B cell (primary cell): ENCODE measurements at regions not wholly inside any gene's neighbourhood (a gene's known extent, or its start where the extent isn't known, plus 50 kb on each side); places are given as distances from the start of the nearest gene placed in this dataset.

Experiments
- CTCF ChIP-seq: fragments of 200-600 bp; IDR thresholded peaks from one replicate; pipeline ENCODE4 v1.8.0; 2022; ENCODE audit warnings: antibody characterized with exemption, mild to moderate bottlenecking
- EZH2 ChIP-seq: IDR thresholded peaks from 2 replicates; pipeline ENCODE4 v1.6.1; 2012; ENCODE audit warnings: borderline replicate concordance, low read depth, mild to moderate bottlenecking, moderate library complexity, low read length; ENCODE audit not compliant: insufficient read depth, poor library complexity, severe bottlenecking

- TF ChIP-seq CTCF, result no peak
- no peak for TF ChIP-seq EZH2
These were observed 397.6 kb downstream of the TRIML1 start for GRCh38 chr4:188536826-188537225.
